SU-DHL-6 (cell line): ENCODE measurements at regions not wholly inside any gene's neighbourhood (a gene's known extent, or its start where the extent isn't known, plus 50 kb on each side); places are given as distances from the start of the nearest gene placed in this dataset.

ENCODE experiments used
- H2AFZ ChIP-seq: fragments of 200-600 bp; sonication (generic); 2 replicates; pipeline ENCODE4 v1.6.1; 2014; ENCODE audit warnings: low read depth, mild to moderate bottlenecking, moderate library complexity, mixed read lengths, antibody characterized with exemption, low read length; ENCODE audit not compliant: severe bottlenecking
- H3F3A ChIP-seq: fragments of 200-600 bp; shearing (Covaris generic); 2 replicates; pipeline ENCODE4 v1.6.0; 2016; ENCODE audit warnings: antibody characterized with exemption, mild to moderate bottlenecking; ENCODE audit not compliant: insufficient read depth
- H3K27ac ChIP-seq: fragments of 200-600 bp; sonication (generic); 2 replicates; pipeline ENCODE4 v1.5.1; 2016; ENCODE audit warnings: low read depth, mild to moderate bottlenecking, low read length, moderate library complexity, mixed read lengths
- H3K27me3 ChIP-seq: fragments of 200-600 bp; sonication (generic), shearing (Covaris generic); 2 replicates; pipeline ENCODE4 v1.6.0; 2014; ENCODE audit warnings: mild to moderate bottlenecking, low read length
- H3K36me3 ChIP-seq: fragments of 200-600 bp; sonication (generic); 2 replicates; pipeline ENCODE4 v1.6.1; 2014; ENCODE audit warnings: mild to moderate bottlenecking, low read length, mixed read lengths
- H3K4me2 ChIP-seq: fragments of 300-600, 200-600 bp; shearing (Covaris generic), sonication (generic); 2 replicates; pipeline ENCODE4 v1.6.0; 2014; ENCODE audit warnings: low read length, low read depth, mild to moderate bottlenecking; ENCODE audit not compliant: poor library complexity, severe bottlenecking
- H3K4me3 ChIP-seq: fragments of 200-600 bp; sonication (generic); 2 replicates; pipeline ENCODE4 v1.5.1; 2014; ENCODE audit warnings: antibody characterized with exemption, low read length, mild to moderate bottlenecking, mixed read lengths; ENCODE audit not compliant: insufficient read depth, poor library complexity, severe bottlenecking
- H3K79me2 ChIP-seq: fragments of 200-600 bp; sonication (generic); 2 replicates; pipeline ENCODE4 v1.6.1; 2014; ENCODE audit warnings: mild to moderate bottlenecking, low read length, moderate library complexity; ENCODE audit not compliant: insufficient read depth
- H3K9ac ChIP-seq: fragments of 200-600 bp; sonication (generic); 2 replicates; pipeline ENCODE4 v1.7.0; 2014; ENCODE audit warnings: mild to moderate bottlenecking, low read length
- H3K9me2 ChIP-seq: fragments of 200-600 bp; sonication (generic); replicated peaks from 2 replicates; pipeline ENCODE4 v1.6.1; 2014; ENCODE audit warnings: low read length; ENCODE audit not compliant: insufficient read depth
- H3K9me3 ChIP-seq: fragments of 200-600 bp; sonication (generic); 2 replicates; pipeline ENCODE4 v1.6.1; 2014; ENCODE audit warnings: low read length, mixed read lengths; ENCODE audit not compliant: insufficient read depth
- H4K20me1 ChIP-seq: fragments of 200-600 bp; sonication (generic); 2 replicates; pipeline ENCODE4 v1.6.1; 2014; ENCODE audit warnings: low read depth, mild to moderate bottlenecking, antibody characterized with exemption, low read length, moderate library complexity, mixed read lengths
- EZH2phosphoT487 ChIP-seq: fragments of 200-600 bp; sonication (generic), shearing (Covaris generic); conservative IDR thresholded peaks from 2 replicates; pipeline ENCODE4 v1.6.1; 2018; ENCODE audit warnings: mild to moderate bottlenecking, antibody characterized with exemption, low read length, moderate library complexity, mixed read lengths
- TF ChIP-seq, protein P1 (sequence below): fragments of 200-600 bp; sonication (generic); IDR thresholded peaks from one replicate; pipeline ENCODE4 v1.5.1; 2017; ENCODE audit warnings: antibody characterized with exemption, mild to moderate bottlenecking, low read length, moderate library complexity; ENCODE audit not compliant: insufficient read depth, poor library complexity, severe bottlenecking

DNA sequence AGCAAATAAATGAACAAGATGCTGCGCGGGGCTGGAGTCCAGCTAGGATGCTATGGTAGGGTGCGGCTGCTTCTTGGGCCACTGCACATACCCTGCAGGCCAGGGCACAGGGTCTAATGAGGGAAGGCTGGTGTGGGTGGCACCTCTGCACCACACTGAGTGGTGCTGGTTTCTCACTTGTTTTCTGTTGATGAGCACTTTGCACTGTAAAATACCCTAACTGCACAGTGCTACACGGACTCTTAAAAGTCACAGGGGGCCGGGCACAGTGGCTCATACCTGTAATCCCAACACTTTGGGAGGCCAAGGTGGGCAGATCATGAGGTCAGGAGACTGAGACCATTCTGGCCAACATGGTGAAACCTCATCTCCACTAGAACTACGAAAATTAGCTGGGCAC, 52.7 kb upstream of the DMRT1 start:
- Histone ChIP-seq H3K27ac (no peak overlapping the region), H2AFZ (no peak overlapping the region), H3K4me3 (no peak overlapping the region), H3K9me3 (no peaks in the 10 kb centered on the region), H3F3A (no peaks in the 10 kb centered on the region), H3K4me2 (no peak overlapping the region), H4K20me1 (no peaks in the 10 kb centered on the region), H3K36me3 (no peaks in the 10 kb centered on the region), H3K9me2 (no peaks in the 10 kb centered on the region), H3K9ac (no peak overlapping the region), H3K79me2 (no peaks in the 10 kb centered on the region), H3K27me3 (no peaks in the 10 kb centered on the region)
- no peak for TF ChIP-seq EZH2phosphoT487
- TF ChIP-seq, protein P1, sequence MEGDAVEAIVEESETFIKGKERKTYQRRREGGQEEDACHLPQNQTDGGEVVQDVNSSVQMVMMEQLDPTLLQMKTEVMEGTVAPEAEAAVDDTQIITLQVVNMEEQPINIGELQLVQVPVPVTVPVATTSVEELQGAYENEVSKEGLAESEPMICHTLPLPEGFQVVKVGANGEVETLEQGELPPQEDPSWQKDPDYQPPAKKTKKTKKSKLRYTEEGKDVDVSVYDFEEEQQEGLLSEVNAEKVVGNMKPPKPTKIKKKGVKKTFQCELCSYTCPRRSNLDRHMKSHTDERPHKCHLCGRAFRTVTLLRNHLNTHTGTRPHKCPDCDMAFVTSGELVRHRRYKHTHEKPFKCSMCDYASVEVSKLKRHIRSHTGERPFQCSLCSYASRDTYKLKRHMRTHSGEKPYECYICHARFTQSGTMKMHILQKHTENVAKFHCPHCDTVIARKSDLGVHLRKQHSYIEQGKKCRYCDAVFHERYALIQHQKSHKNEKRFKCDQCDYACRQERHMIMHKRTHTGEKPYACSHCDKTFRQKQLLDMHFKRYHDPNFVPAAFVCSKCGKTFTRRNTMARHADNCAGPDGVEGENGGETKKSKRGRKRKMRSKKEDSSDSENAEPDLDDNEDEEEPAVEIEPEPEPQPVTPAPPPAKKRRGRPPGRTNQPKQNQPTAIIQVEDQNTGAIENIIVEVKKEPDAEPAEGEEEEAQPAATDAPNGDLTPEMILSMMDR, result no peak
